ENCODE measurements at regions not wholly inside any gene's neighbourhood (a gene's known extent, or its start where the extent isn't known, plus 50 kb on each side); places are given as distances from the start of the nearest gene placed in this dataset.
A peak's percentile ranks its signal among the peaks of the same experiment; 100 is the strongest.

GRCh38 chr14:101373690-101374295 lies 187.5 kb upstream of the DIO3 start:
- Histone ChIP-seq H3K4me3 (no peak overlapping the region), H3K36me3 (no peaks in the 10 kb centered on the region), H3K27me3 (peaks cover 0 to 23% of the 10 kb centered on the region in 2 donors), H3K4me1 (peaks cover 0 to 5% of the 10 kb centered on the region in 2 donors), H3K9me3 (no peaks in the 10 kb centered on the region), H3K27ac (no peak overlapping the region)
- no peak for DNase-seq
- TF ChIP-seq CTCF (IDR thresholded peaks at IDR 0.05) = no peak
- ATAC-seq = no peak
- intact Hi-C loops (cut with DNase I) = no loop called here

GRCh38 chr14:101374373-101375338 lies 186.6 kb upstream of the DIO3 start:
- no peak for TF ChIP-seq CTCF (IDR thresholded peaks at IDR 0.05)
- intact Hi-C loops (cut with DNase I) = no loop called here
- Histone ChIP-seq H3K9me3 (peaks cover 0 to 1% of the 10 kb centered on the region in 2 donors), H3K27me3 (peaks cover 0 to 23% of the 10 kb centered on the region in 2 donors), H3K27ac (no peak overlapping the region), H3K4me3 (no peak overlapping the region), H3K36me3 (no peaks in the 10 kb centered on the region), H3K4me1 (peaks cover 0 to 5% of the 10 kb centered on the region in 2 donors)
- no peak for ATAC-seq
- no peak for DNase-seq

GRCh38 chr14:101377069-101377468 lies 184.2 kb upstream of the DIO3 start:
- Histone ChIP-seq H3K4me1 (no peaks in the 10 kb centered on the region), H3K27ac (no peak overlapping the region), H3K4me3 (no peak overlapping the region), H3K36me3 (no peaks in the 10 kb centered on the region), H3K9me3 (peaks cover 0 to 11% of the 10 kb centered on the region in 2 donors), H3K27me3 (peaks cover 0 to 23% of the 10 kb centered on the region in 2 donors)
- no peak for ATAC-seq
- intact Hi-C loops (cut with DNase I) = no loop called here
- DNase-seq = peak in 1 of 4 donors; percentile 40
- no peak for TF ChIP-seq CTCF (IDR thresholded peaks at IDR 0.05)

GRCh38 chr14:101379842-101380241 lies 181.5 kb upstream of the DIO3 start:
- peaks cover 0 to 8% of the 10 kb centered on the region in 2 donors for H3K27me3 ChIP-seq
- intact Hi-C loops (cut with DNase I) = no loop called here
- H3K9me3 ChIP-seq = peaks cover 0 to 29% of the 10 kb centered on the region in 2 donors
- H3K4me1 ChIP-seq = no peaks in the 10 kb centered on the region
- no peak overlapping the region for H3K27ac ChIP-seq
- no peaks in the 10 kb centered on the region for H3K36me3 ChIP-seq
- DNase-seq (no peak), ATAC-seq (no peak)
- no peak overlapping the region for H3K4me3 ChIP-seq
- TF ChIP-seq CTCF (IDR thresholded peaks at IDR 0.05) = no peak

- intact Hi-C loops (cut with DNase I) = no loop called here
- no peak for ATAC-seq
- H3K27me3 ChIP-seq = peaks cover 0 to 1% of the 10 kb centered on the region in 2 donors
Observed at GRCh38 chr14:101380512-101380911, 180.8 kb upstream of the DIO3 start.

More at GRCh38 chr14:101380512-101380911, 180.8 kb upstream of the DIO3 start:
- Histone ChIP-seq H3K4me1 (no peaks in the 10 kb centered on the region), H3K27ac (no peak overlapping the region), H3K4me3 (no peak overlapping the region), H3K36me3 (no peaks in the 10 kb centered on the region), H3K9me3 (peaks cover 0 to 32% of the 10 kb centered on the region in 2 donors)
- no peak for DNase-seq
- TF ChIP-seq CTCF (IDR thresholded peaks at IDR 0.05) = no peak

All from left lung (tissue), 4 donors.